ENCODE measurements at regions not wholly inside any gene's neighbourhood (a gene's known extent, or its start where the extent isn't known, plus 50 kb on each side); places are given as distances from the start of the nearest gene placed in this dataset.

- H3K4me3 ChIP-seq (ENCODE audit: low read depth, low read length): no peak overlapping the region
- DNase-seq (ENCODE audit: low read depth): no peak
- TF ChIP-seq CTCF (IDR thresholded peaks at IDR 0.05; ENCODE audit: control insufficient read depth, extremely low read depth, insufficient read depth): no peak
Measured at GRCh38 chr5:133712562-133712961, 100.2 kb upstream of the FSTL4 start.

GRCh38 chr5:133709209-133709725 is 96.9 kb upstream of the FSTL4 start:
- TF ChIP-seq CTCF (IDR thresholded peaks at IDR 0.05; ENCODE audit: control insufficient read depth, extremely low read depth, insufficient read depth): no peak
- no peak for DNase-seq (ENCODE audit: low read depth)
- H3K4me3 ChIP-seq (ENCODE audit: low read depth, low read length): no peak overlapping the region

GRCh38 chr5:133708331-133708850 is 96.0 kb upstream of the FSTL4 start:
- no peak overlapping the region for H3K4me3 ChIP-seq (ENCODE audit: low read depth, low read length)
- TF ChIP-seq CTCF (IDR thresholded peaks at IDR 0.05; ENCODE audit: control insufficient read depth, extremely low read depth, insufficient read depth): no peak
- DNase-seq (ENCODE audit: low read depth): no peak

GRCh38 chr5:133707629-133708028 is 95.3 kb upstream of the FSTL4 start:
- no peak for DNase-seq (ENCODE audit: low read depth)
- no peak overlapping the region for H3K4me3 ChIP-seq (ENCODE audit: low read depth, low read length)
- TF ChIP-seq CTCF (IDR thresholded peaks at IDR 0.05; ENCODE audit: control insufficient read depth, extremely low read depth, insufficient read depth): no peak

GRCh38 chr5:133706506-133707430 is 94.4 kb upstream of the FSTL4 start:
- TF ChIP-seq CTCF (IDR thresholded peaks at IDR 0.05; ENCODE audit: control insufficient read depth, extremely low read depth, insufficient read depth): no peak
- H3K4me3 ChIP-seq (ENCODE audit: low read depth, low read length): no peak overlapping the region
- DNase-seq (ENCODE audit: low read depth): no peak

GRCh38 chr5:133705331-133705730 is 93.0 kb upstream of the FSTL4 start:
- no peak for TF ChIP-seq CTCF (IDR thresholded peaks at IDR 0.05; ENCODE audit: control insufficient read depth, extremely low read depth, insufficient read depth)

More at GRCh38 chr5:133705331-133705730, 93.0 kb upstream of the FSTL4 start:
- no peak for DNase-seq (ENCODE audit: low read depth)
- no peak overlapping the region for H3K4me3 ChIP-seq (ENCODE audit: low read depth, low read length)

Data from LNCaP clone FGC (cell line).